ENCODE measurements at regions not wholly inside any gene's neighbourhood (a gene's known extent, or its start where the extent isn't known, plus 50 kb on each side); places are given as distances from the start of the nearest gene placed in this dataset.

GRCh38 chr15:62844564-62845240 is 197.8 kb upstream of the TPM1 start:
- peaks cover 0 to 4% (median 0%) of the 10 kb centered on the region in 4 experiments for H3K27me3 ChIP-seq (replicated peaks in 1 of 4; ENCODE audit: control extremely low read depth in 1 of 4, control insufficient read depth in 3 of 4, insufficient read depth in 4 of 4, low read length in 3 of 4)
- WGBS (ENCODE audit: insufficient coverage), result 90% methylated on average over 5 of the region's 10 CpGs
- DNase-seq (no peak), ATAC-seq (ENCODE audit: low read depth) (no peak)
- H3K9me3 ChIP-seq (ENCODE audit: control extremely low read depth in 1 of 3, control insufficient read depth in 2 of 3, insufficient read depth in 1 of 3, low read length in 2 of 3), result no peaks in the 10 kb centered on the region
- no peak overlapping the region for H3K4me2 ChIP-seq (replicated peaks; ENCODE audit: low read depth, low read length, poor library complexity, severe bottlenecking)
- no peaks in the 10 kb centered on the region for H4K20me1 ChIP-seq (ENCODE audit: control insufficient read depth, insufficient read depth, low read length, poor library complexity, severe bottlenecking)
- no peaks in the 10 kb centered on the region for H3K4me1 ChIP-seq (ENCODE audit: control insufficient read depth in 2 of 2, insufficient read depth in 2 of 2, low read length in 2 of 2)
- Mint-ChIP-seq H3K27ac (no peak overlapping the region), H3K4me3 (no peak overlapping the region), H3K4me1 (no peaks in the 10 kb centered on the region), H3K27me3 (peaks cover 8% of the 10 kb centered on the region), H3K9me3 (ENCODE audit: insufficient read depth) (no peaks in the 10 kb centered on the region)
- no peak for TF ChIP-seq EZH2 (IDR thresholded peaks at IDR 0.05; ENCODE audit: borderline replicate concordance, insufficient read depth, low read depth, low read length, poor library complexity, severe bottlenecking)
- TF ChIP-seq CTCF (IDR thresholded peaks at IDR 0.05), result no peak
- H3K4me3 ChIP-seq (ENCODE audit: control extremely low read depth in 1 of 5, extremely low read depth in 1 of 5, insufficient read depth in 1 of 5, low read depth in 2 of 5, low read length in 4 of 5), result no peak overlapping the region
- no peak overlapping the region for H3K9ac ChIP-seq (ENCODE audit: low read length)
- POLR2A ChIA-PET, result interaction anchor here (0.6 kb wide), 1 partner anchor 29 kb away, joined by 3 read pairs; no protein-coding TSS in a partner anchor
- no peaks in the 10 kb centered on the region for H3K79me2 ChIP-seq (ENCODE audit: control insufficient read depth, insufficient read depth, low read length)
- CTCF ChIA-PET, result no interaction called here
- H3K36me3 ChIP-seq (replicated peaks in 1 of 2; ENCODE audit: control extremely low read depth in 1 of 2, control insufficient read depth in 1 of 2, extremely low read depth in 1 of 2, insufficient read depth in 2 of 2, low read length in 1 of 2), result no peaks in the 10 kb centered on the region
- H2AFZ ChIP-seq (ENCODE audit: insufficient read depth, low read depth, low read length, poor library complexity, severe bottlenecking), result no peak overlapping the region
- H3K27ac ChIP-seq (ENCODE audit: low read length in 2 of 2), result no peak overlapping the region
- intact Hi-C loops (cut with micrococcal nuclease), result no loop called here

DNA sequence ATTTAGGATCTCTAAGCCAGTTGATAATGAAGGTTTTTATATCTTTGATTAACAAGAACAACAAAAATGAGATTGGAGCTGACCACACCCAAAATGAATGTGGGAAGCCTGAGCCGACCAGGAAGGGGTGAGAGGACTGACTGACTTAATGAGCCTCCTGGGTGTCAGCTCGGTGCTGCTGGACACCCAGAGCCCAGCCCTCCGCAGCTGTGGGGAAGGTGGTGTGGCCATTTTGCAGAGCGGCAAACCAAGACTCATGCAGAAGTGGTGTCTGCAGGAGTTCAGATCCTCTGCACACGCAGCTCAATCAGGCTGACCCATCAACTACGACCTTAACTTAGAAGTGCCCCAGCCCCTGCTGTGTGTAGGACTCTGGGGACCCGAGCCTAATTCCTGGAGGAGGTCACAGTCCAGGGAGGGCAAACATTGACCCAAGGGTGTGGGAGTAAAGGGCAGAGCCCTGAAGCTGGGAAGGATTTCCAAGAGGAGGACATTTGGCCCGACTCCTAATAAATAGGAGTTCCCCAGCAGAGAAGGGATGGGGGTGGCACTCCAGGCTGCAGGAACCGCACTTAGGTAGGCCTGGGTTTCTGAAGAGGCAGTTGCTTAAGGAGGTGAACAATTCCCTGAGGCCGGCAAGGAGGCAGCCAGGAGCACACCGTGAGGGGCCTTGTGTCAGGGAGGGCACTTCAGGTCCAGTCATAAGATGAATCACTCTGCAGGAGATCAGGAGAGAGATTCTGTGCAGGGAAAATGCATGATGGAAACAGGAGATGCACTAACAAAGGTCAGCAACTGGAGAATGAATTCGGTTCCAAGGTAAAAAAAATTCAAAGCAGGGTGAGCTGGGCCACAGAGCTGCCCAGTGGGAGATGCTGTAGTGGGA is 197.1 kb upstream of the TPM1 start:
- Mint-ChIP-seq H3K4me3 (no peak overlapping the region), H3K27ac (no peak overlapping the region), H3K9me3 (ENCODE audit: insufficient read depth) (no peaks in the 10 kb centered on the region), H3K4me1 (no peaks in the 10 kb centered on the region), H3K27me3 (peaks cover 8% of the 10 kb centered on the region)
- Histone ChIP-seq H3K9me3 (ENCODE audit: control extremely low read depth in 1 of 3, control insufficient read depth in 2 of 3, insufficient read depth in 1 of 3, low read length in 2 of 3) (no peaks in the 10 kb centered on the region), H3K27me3 (replicated peaks in 1 of 4; ENCODE audit: control extremely low read depth in 1 of 4, control insufficient read depth in 3 of 4, insufficient read depth in 4 of 4, low read length in 3 of 4) (peaks cover 0 to 4% (median 0%) of the 10 kb centered on the region in 4 experiments), H4K20me1 (ENCODE audit: control insufficient read depth, insufficient read depth, low read length, poor library complexity, severe bottlenecking) (no peaks in the 10 kb centered on the region), H3K36me3 (replicated peaks in 1 of 2; ENCODE audit: control extremely low read depth in 1 of 2, control insufficient read depth in 1 of 2, extremely low read depth in 1 of 2, insufficient read depth in 2 of 2, low read length in 1 of 2) (no peaks in the 10 kb centered on the region), H3K9ac (ENCODE audit: low read length) (no peak overlapping the region), H3K4me3 (ENCODE audit: control extremely low read depth in 1 of 5, extremely low read depth in 1 of 5, insufficient read depth in 1 of 5, low read depth in 2 of 5, low read length in 4 of 5) (no peak overlapping the region), H2AFZ (ENCODE audit: insufficient read depth, low read depth, low read length, poor library complexity, severe bottlenecking) (no peak overlapping the region), H3K4me1 (ENCODE audit: control insufficient read depth in 2 of 2, insufficient read depth in 2 of 2, low read length in 2 of 2) (no peaks in the 10 kb centered on the region), H3K79me2 (ENCODE audit: control insufficient read depth, insufficient read depth, low read length) (no peaks in the 10 kb centered on the region), H3K27ac (ENCODE audit: low read length in 2 of 2) (no peak overlapping the region), H3K4me2 (replicated peaks; ENCODE audit: low read depth, low read length, poor library complexity, severe bottlenecking) (no peak overlapping the region)
- intact Hi-C loops (cut with micrococcal nuclease), result no loop called here
- no peak for DNase-seq
- no peak for ATAC-seq (ENCODE audit: low read depth)
- TF ChIP-seq EZH2 (IDR thresholded peaks at IDR 0.05; ENCODE audit: borderline replicate concordance, insufficient read depth, low read depth, low read length, poor library complexity, severe bottlenecking), result no peak
- 87% methylated on average over 11 of the region's 12 CpGs for WGBS (ENCODE audit: insufficient coverage)
- POLR2A ChIA-PET, result no interaction called here
- CTCF ChIA-PET, result interaction anchor here (0.6 to 1.6 kb wide), 2 partner anchors 106 to 249 kb away, joined by 3 to 5 read pairs; no protein-coding TSS in a partner anchor

All from B cell (primary cell).